ENCODE measurements at regions not wholly inside any gene's neighbourhood (a gene's known extent, or its start where the extent isn't known, plus 50 kb on each side); places are given as distances from the start of the nearest gene placed in this dataset.

DNA sequence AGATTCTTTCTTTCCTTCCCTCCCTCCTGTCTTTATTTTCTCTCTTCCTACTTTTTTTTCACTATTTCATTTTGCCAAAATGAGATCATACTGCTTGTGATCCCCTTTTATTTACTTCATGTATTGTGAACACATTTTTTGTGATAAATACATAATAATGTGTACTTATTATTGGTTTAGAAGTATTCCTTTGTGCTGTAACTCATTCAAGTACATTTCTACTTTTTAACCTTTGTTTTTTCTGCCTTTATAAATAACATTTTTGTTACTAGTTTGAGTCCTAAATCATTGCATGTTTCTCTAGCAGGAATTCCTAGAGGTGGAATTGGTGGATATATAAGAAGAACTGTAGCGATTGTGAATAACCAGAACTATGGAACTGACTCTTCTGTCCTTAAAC is 214.5 kb upstream of the SFRP2 start:
- TF ChIP-seq BHLHE40 (IDR thresholded peaks at IDR 0.05; ENCODE audit: borderline replicate concordance) (no peak), L3MBTL2 (conservative IDR thresholded peaks at IDR 0.05) (no peak), FOXM1 (IDR thresholded peaks at IDR 0.05; ENCODE audit: borderline replicate concordance) (no peak), FOXA1 (IDR thresholded peaks at IDR 0.05) (no peak), NFRKB (IDR thresholded peaks at IDR 0.05) (no peak), HDGF (IDR thresholded peaks at IDR 0.05; ENCODE audit: borderline replicate concordance) (no peak)
